Uterus (tissue), 2 donors: ENCODE measurements at regions not wholly inside any gene's neighbourhood (a gene's known extent, or its start where the extent isn't known, plus 50 kb on each side); places are given as distances from the start of the nearest gene placed in this dataset.

Source experiments
- CTCF ChIP-seq, 4 experiments: fragments of 200-600 bp in 2 of 4; fragments of 450-650 bp in 2 of 4; sonication (generic) in 2 of 4; IDR thresholded peaks; one replicate each; pipeline ENCODE4 v1.5.1; 2016 to 2019; ENCODE audit warnings: antibody characterized with exemption in 4 of 4, mild to moderate bottlenecking in 2 of 4, moderate library complexity in 1 of 4
- POLR2A ChIP-seq, 2 donors: fragments of 450-650 bp; IDR thresholded peaks; one replicate each; pipeline ENCODE4 v1.6.1; 2016; ENCODE audit warnings: antibody characterized with exemption in 2 of 2, mild to moderate bottlenecking in 1 of 2, moderate library complexity in 1 of 2

GRCh38 chr1:217014066-217014465 is 290.8 kb upstream of the ESRRG start:
- TF ChIP-seq POLR2A (IDR thresholded peaks at IDR 0.05): no peak
- TF ChIP-seq CTCF (IDR thresholded peaks at IDR 0.05): no peak
